ENCODE measurements at regions not wholly inside any gene's neighbourhood (a gene's known extent, or its start where the extent isn't known, plus 50 kb on each side); places are given as distances from the start of the nearest gene placed in this dataset.

- ChIA-PET POLR2A (ENCODE audit: partially characterized antibody) (no interaction called here), CTCF (ENCODE audit: partially characterized antibody) (no interaction called here)
- Mint-ChIP-seq H3K9me3 (peaks cover 0 to 2% (median 0%) of the 10 kb centered on the region in 8 donors), H3K4me3 (no peak overlapping the region), H3K27me3 (no peaks in the 10 kb centered on the region), H3K36me3 (no peaks in the 10 kb centered on the region), H3K27ac (no peak overlapping the region), H3K4me1 (no peaks in the 10 kb centered on the region)
- Histone ChIP-seq H3K27me3 (ENCODE audit: insufficient read depth, low read length) (no peaks in the 10 kb centered on the region), H3K27ac (ENCODE audit: low read depth, low read length) (no peak overlapping the region), H3K9me3 (ENCODE audit: control insufficient read depth in 1 of 2, low read length in 2 of 2) (no peaks in the 10 kb centered on the region), H3K4me1 (ENCODE audit: insufficient read depth, low read length) (no peaks in the 10 kb centered on the region), H3K36me3 (ENCODE audit: insufficient read depth, low read length) (no peaks in the 10 kb centered on the region), H3K4me3 (ENCODE audit: low read length in 2 of 2) (no peak overlapping the region)
- intact Hi-C loops (cut with micrococcal nuclease): no loop called here
- no peak for DNase-seq
Observed at GRCh38 chr12:42762395-42762925, 172.9 kb upstream of the PRICKLE1 start.

- ChIA-PET POLR2A (ENCODE audit: partially characterized antibody) (no interaction called here), CTCF (ENCODE audit: partially characterized antibody) (no interaction called here)
- no peak overlapping the region for H3K4me3 ChIP-seq (ENCODE audit: low read length in 2 of 2)
- no peak overlapping the region for H3K27ac ChIP-seq (ENCODE audit: low read depth, low read length)
- Mint-ChIP-seq H3K4me1 (no peaks in the 10 kb centered on the region), H3K27ac (no peak overlapping the region), H3K27me3 (no peaks in the 10 kb centered on the region), H3K9me3 (peaks cover 0 to 2% (median 0%) of the 10 kb centered on the region in 8 donors), H3K4me3 (no peak overlapping the region), H3K36me3 (no peaks in the 10 kb centered on the region)
- no peaks in the 10 kb centered on the region for H3K4me1 ChIP-seq (ENCODE audit: insufficient read depth, low read length)
- DNase-seq: no peak
- intact Hi-C loops (cut with micrococcal nuclease): no loop called here
- H3K9me3 ChIP-seq (ENCODE audit: control insufficient read depth in 1 of 2, low read length in 2 of 2): no peaks in the 10 kb centered on the region
- H3K27me3 ChIP-seq (ENCODE audit: insufficient read depth, low read length): no peaks in the 10 kb centered on the region
- H3K36me3 ChIP-seq (ENCODE audit: insufficient read depth, low read length): no peaks in the 10 kb centered on the region
Observed at GRCh38 chr12:42761601-42762350, 172.2 kb upstream of the PRICKLE1 start.

GRCh38 chr12:42761086-42761485 lies 171.5 kb upstream of the PRICKLE1 start:
- Histone ChIP-seq H3K27ac (ENCODE audit: low read depth, low read length) (no peak overlapping the region), H3K27me3 (ENCODE audit: insufficient read depth, low read length) (no peaks in the 10 kb centered on the region), H3K4me3 (ENCODE audit: low read length in 2 of 2) (no peak overlapping the region), H3K36me3 (ENCODE audit: insufficient read depth, low read length) (no peaks in the 10 kb centered on the region), H3K4me1 (ENCODE audit: insufficient read depth, low read length) (no peaks in the 10 kb centered on the region), H3K9me3 (ENCODE audit: control insufficient read depth in 1 of 2, low read length in 2 of 2) (no peaks in the 10 kb centered on the region)
- H3K36me3 Mint-ChIP-seq: no peaks in the 10 kb centered on the region
- ChIA-PET CTCF (ENCODE audit: partially characterized antibody) (no interaction called here), POLR2A (ENCODE audit: partially characterized antibody) (no interaction called here)
- no peaks in the 10 kb centered on the region for H3K27me3 Mint-ChIP-seq
- no peak overlapping the region for H3K27ac Mint-ChIP-seq
- DNase-seq: no peak
- H3K4me3 Mint-ChIP-seq: no peak overlapping the region
- peaks cover 0 to 2% (median 0%) of the 10 kb centered on the region in 8 donors for H3K9me3 Mint-ChIP-seq
- no peaks in the 10 kb centered on the region for H3K4me1 Mint-ChIP-seq
- intact Hi-C loops (cut with micrococcal nuclease): no loop called here

GRCh38 chr12:42760550-42760949 lies 171.0 kb upstream of the PRICKLE1 start:
- Histone ChIP-seq H3K4me3 (ENCODE audit: low read length in 2 of 2) (no peak overlapping the region), H3K9me3 (ENCODE audit: control insufficient read depth in 1 of 2, low read length in 2 of 2) (no peaks in the 10 kb centered on the region), H3K27ac (ENCODE audit: low read depth, low read length) (no peak overlapping the region), H3K27me3 (ENCODE audit: insufficient read depth, low read length) (no peaks in the 10 kb centered on the region), H3K4me1 (ENCODE audit: insufficient read depth, low read length) (no peaks in the 10 kb centered on the region), H3K36me3 (ENCODE audit: insufficient read depth, low read length) (no peaks in the 10 kb centered on the region)
- Mint-ChIP-seq H3K9me3 (peaks cover 0 to 2% (median 0%) of the 10 kb centered on the region in 8 donors), H3K4me3 (no peak overlapping the region), H3K36me3 (no peaks in the 10 kb centered on the region), H3K4me1 (no peaks in the 10 kb centered on the region), H3K27ac (no peak overlapping the region), H3K27me3 (no peaks in the 10 kb centered on the region)
- intact Hi-C loops (cut with micrococcal nuclease): no loop called here
- DNase-seq: no peak
- ChIA-PET POLR2A (ENCODE audit: partially characterized antibody) (no interaction called here), CTCF (ENCODE audit: partially characterized antibody) (no interaction called here)

GRCh38 chr12:42759622-42760273 lies 170.2 kb upstream of the PRICKLE1 start:
- H3K36me3 Mint-ChIP-seq: no peaks in the 10 kb centered on the region
- CTCF ChIA-PET (ENCODE audit: partially characterized antibody): no interaction called here
- no peaks in the 10 kb centered on the region for H3K27me3 Mint-ChIP-seq
- POLR2A ChIA-PET (ENCODE audit: partially characterized antibody): no interaction called here
- Histone ChIP-seq H3K4me3 (ENCODE audit: low read length in 2 of 2) (no peak overlapping the region), H3K27ac (ENCODE audit: low read depth, low read length) (no peak overlapping the region), H3K9me3 (ENCODE audit: control insufficient read depth in 1 of 2, low read length in 2 of 2) (no peaks in the 10 kb centered on the region), H3K36me3 (ENCODE audit: insufficient read depth, low read length) (no peaks in the 10 kb centered on the region), H3K4me1 (ENCODE audit: insufficient read depth, low read length) (no peaks in the 10 kb centered on the region), H3K27me3 (ENCODE audit: insufficient read depth, low read length) (no peaks in the 10 kb centered on the region)
- intact Hi-C loops (cut with micrococcal nuclease): no loop called here
- no peaks in the 10 kb centered on the region for H3K4me1 Mint-ChIP-seq
- peaks cover 0 to 3% (median 0%) of the 10 kb centered on the region in 8 donors for H3K9me3 Mint-ChIP-seq
- no peak overlapping the region for H3K27ac Mint-ChIP-seq
- DNase-seq: no peak
- H3K4me3 Mint-ChIP-seq: no peak overlapping the region

GRCh38 chr12:42758806-42759205 lies 169.3 kb upstream of the PRICKLE1 start:
- Histone ChIP-seq H3K27ac (ENCODE audit: low read depth, low read length) (no peak overlapping the region), H3K4me1 (ENCODE audit: insufficient read depth, low read length) (no peaks in the 10 kb centered on the region), H3K9me3 (ENCODE audit: control insufficient read depth in 1 of 2, low read length in 2 of 2) (no peaks in the 10 kb centered on the region), H3K36me3 (ENCODE audit: insufficient read depth, low read length) (no peaks in the 10 kb centered on the region), H3K4me3 (ENCODE audit: low read length in 2 of 2) (no peak overlapping the region), H3K27me3 (ENCODE audit: insufficient read depth, low read length) (no peaks in the 10 kb centered on the region)
- no peaks in the 10 kb centered on the region for H3K27me3 Mint-ChIP-seq
- no peak for DNase-seq
- POLR2A ChIA-PET (ENCODE audit: partially characterized antibody): no interaction called here
- no peaks in the 10 kb centered on the region for H3K4me1 Mint-ChIP-seq
- no peak overlapping the region for H3K4me3 Mint-ChIP-seq
- intact Hi-C loops (cut with micrococcal nuclease): no loop called here
- peaks cover 0 to 3% (median 0%) of the 10 kb centered on the region in 8 donors for H3K9me3 Mint-ChIP-seq
- H3K36me3 Mint-ChIP-seq: no peaks in the 10 kb centered on the region
- CTCF ChIA-PET (ENCODE audit: partially characterized antibody): no interaction called here
- H3K27ac Mint-ChIP-seq: no peak overlapping the region

GRCh38 chr12:42757624-42758119 lies 168.1 kb upstream of the PRICKLE1 start:
- POLR2A ChIA-PET (ENCODE audit: partially characterized antibody): no interaction called here
- H3K4me1 Mint-ChIP-seq: no peaks in the 10 kb centered on the region
- CTCF ChIA-PET (ENCODE audit: partially characterized antibody): no interaction called here
- Histone ChIP-seq H3K9me3 (ENCODE audit: control insufficient read depth in 1 of 2, low read length in 2 of 2) (no peaks in the 10 kb centered on the region), H3K27ac (ENCODE audit: low read depth, low read length) (no peak overlapping the region), H3K27me3 (ENCODE audit: insufficient read depth, low read length) (no peaks in the 10 kb centered on the region), H3K4me1 (ENCODE audit: insufficient read depth, low read length) (no peaks in the 10 kb centered on the region), H3K4me3 (ENCODE audit: low read length in 2 of 2) (no peak overlapping the region), H3K36me3 (ENCODE audit: insufficient read depth, low read length) (no peaks in the 10 kb centered on the region)
- no peak overlapping the region for H3K27ac Mint-ChIP-seq
- no peak for DNase-seq
- peaks cover 0 to 3% (median 0%) of the 10 kb centered on the region in 8 donors for H3K9me3 Mint-ChIP-seq
- H3K36me3 Mint-ChIP-seq: no peaks in the 10 kb centered on the region
- H3K27me3 Mint-ChIP-seq: no peaks in the 10 kb centered on the region
- intact Hi-C loops (cut with micrococcal nuclease): no loop called here
- no peak overlapping the region for H3K4me3 Mint-ChIP-seq

All from CD4-positive, alpha-beta memory T cell (primary cell).